GM18520 (cell line): ENCODE measurements at regions not wholly inside any gene's neighbourhood (a gene's known extent, or its start where the extent isn't known, plus 50 kb on each side); places are given as distances from the start of the nearest gene placed in this dataset.
"Not testable (repeated sequence)": the region's sequence is repeated elsewhere in the genome, so short reads cannot be mapped to it uniquely, and the experiment has no call there.

Source experiments
- ATAC-seq: cut with Tn5 transposase; IDR thresholded peaks from one replicate; pipeline ENCODE4 v1.9.1; 2021; ENCODE audit not compliant: unreplicated experiment

DNA sequence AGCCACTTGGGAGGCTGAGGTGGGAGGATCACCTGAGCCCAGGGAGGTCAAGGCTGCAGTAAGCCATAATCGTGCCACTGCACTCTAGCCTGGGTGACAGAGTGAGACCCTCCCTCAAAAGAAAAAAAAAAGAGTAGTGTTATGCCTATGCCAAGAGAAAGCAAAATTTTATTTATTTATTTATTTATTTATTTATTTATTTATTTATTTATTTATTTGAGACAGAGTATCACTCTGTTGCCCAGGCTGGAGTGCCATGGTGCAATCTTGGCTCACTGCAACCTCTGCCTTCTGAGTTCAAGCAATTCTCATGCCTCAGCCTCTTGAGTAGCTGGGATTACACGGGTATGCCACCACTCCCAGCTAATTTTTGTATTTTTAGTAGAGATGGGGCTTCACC lies 72.6 kb upstream of the RAPGEF2 start:
- ATAC-seq: not testable (repeated sequence)

DNA sequence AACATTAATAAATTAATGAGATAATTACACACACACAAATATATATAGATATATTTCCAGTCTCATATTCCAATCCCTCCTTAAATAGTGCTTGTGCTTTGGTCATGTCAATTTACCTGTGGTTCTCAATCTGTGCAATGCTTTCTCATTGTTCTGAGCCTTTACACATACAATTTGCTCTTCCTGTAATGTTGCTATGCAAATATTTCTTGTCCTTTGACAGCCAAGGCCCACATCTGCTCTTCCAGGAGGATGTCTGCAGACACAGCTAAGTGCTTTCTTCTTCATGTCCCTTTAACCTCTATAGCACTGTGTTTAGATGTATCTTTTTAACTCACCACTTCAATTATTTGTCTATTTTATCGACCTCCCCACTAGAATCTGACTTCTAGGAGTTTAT lies 67.3 kb upstream of the RAPGEF2 start:
- peak; percentile 52 for ATAC-seq

DNA sequence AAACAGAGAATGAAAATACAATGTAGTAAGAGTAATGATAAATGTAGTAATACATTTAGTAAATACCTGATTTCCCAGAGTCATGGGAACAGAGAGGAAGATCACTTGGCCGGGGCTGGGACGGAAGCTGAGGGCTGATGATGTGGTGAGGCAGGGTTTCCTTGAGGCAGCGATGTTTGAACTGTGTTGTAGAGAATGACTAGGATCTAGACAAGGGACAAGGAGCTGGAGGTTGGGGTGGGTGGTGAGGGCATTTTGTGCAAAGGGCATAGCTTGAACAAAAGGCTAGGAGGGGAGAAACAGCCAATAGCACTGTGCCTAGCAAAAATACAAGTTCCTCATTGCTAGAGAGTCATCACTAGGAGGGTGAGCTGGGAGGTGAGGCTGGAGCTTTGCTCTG lies 64.3 kb upstream of the RAPGEF2 start:
- no peak for ATAC-seq

DNA sequence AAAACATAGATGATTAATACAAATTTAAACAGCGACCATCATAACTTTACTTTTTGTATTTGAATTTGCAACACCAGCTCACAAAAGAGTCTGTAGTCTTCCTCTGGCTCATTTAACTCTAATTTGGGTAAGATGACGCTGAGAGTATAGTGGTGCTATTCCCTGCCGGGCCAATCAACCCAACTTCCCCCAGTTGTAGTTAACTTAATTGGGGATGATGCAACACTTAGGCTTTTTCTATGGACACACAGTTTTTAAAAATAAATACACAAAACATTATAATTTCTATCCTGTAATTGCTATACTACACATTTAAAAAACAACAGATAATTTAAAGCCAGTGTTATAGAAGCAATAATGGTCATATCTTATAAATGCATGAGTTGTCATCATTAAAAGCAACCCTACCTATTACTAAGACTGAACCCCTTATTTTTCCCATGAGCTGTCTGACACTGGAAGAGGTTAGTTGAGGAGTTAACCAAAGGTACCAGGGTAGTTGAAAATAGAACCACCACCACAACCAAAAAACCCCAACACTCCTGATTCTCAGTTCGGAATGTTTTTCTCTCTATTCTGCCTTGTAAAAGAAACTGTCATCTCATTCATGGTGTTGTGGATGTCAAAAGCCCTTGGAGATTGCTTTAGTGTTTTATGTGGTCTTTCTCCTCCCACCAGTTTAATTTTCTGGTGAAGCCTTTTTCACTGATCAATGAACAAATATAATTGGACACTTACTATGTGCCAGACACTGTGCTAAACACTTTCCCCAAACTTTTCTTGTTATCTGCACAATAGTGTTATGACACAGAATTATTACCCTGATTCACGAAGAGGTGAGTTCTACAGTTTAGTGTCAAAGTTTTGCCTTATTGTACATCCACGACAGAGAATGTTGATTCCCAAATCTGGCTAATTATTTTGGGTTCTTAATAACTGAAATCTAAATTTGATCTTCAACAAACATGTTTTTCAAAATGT lies 61.5 kb upstream of the RAPGEF2 start:
- no peak for ATAC-seq

DNA sequence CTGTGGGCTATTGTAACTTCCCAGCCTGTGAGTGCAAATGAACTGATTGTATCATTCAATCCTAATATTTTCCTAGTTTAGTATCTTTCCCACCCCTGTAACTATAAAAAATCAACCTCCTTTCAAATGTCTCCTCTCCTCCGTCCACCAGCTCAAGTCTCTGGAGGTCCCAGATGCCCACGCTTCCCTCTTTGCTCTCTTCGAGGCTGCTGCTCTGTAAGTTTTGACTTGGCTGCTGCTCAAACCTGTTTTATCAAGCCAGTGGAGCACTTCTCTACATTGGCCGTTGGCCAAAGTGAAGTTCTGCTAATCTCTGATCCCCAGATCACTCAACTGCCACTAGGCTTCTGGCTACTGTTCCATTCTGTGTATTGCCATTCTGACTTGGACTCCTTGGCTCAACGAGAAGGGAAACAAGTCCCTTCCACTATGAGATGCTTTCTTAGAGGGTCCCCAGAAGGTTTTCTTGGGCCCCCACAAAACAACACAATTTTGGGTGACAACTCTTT lies 60.7 kb upstream of the RAPGEF2 start:
- no peak for ATAC-seq

DNA sequence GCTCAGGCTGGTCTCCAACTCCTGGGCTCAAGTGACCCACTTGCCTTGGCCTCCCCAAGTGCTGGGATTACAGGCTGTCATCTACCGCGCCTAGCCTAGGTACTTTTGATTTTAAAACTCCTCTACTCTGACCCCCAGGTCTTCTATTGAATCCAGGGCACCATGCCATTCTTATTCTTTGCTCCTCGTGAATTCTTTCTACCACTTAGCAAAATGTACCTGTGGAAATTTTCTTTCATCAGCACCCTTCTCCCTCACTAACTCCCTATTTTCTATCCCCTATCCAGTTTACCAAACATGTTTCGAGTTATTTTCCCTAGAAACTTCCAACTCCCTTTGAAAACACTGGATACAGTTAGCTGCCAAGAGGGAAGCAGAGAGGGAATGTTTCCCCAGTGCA lies 60.0 kb upstream of the RAPGEF2 start:
- no peak for ATAC-seq

DNA sequence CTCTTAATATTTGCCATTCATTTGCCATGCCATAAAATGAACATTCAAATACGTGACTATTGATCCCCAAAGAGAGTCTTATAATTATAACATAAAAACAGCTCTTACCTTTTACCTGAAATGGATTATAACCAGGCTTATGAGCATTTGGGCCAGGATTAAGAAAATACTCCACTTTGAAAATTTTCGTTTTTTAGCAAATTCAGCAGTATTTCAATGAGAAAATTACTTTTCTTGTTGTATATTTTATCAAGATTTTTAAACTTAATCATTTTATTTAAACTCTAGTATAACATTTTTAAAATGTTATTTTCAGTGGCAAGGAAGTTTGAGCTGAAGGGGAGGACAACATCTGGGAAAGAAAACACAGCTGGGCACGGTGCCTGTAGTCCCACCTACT lies 59.0 kb upstream of the RAPGEF2 start:
- ATAC-seq: no peak

DNA sequence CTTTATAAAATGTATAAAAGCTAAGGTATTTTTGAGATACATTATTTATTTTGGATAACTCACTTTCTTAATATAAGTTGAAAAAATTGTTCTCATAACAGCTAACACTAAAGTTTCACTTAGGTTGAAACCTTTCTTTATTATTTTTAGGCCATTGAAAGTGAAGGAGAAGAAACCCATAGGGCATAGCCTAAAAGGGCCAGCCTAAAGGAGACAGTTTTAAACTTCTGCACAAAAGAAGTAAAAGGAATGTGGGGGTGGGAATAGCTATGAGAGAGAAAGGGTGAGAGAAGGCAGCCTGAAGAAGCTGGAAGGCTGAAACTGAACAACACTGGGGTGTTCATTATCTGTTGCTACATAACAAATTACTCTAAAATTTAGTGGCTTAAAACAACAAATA lies 57.6 kb upstream of the RAPGEF2 start:
- ATAC-seq: no peak

DNA sequence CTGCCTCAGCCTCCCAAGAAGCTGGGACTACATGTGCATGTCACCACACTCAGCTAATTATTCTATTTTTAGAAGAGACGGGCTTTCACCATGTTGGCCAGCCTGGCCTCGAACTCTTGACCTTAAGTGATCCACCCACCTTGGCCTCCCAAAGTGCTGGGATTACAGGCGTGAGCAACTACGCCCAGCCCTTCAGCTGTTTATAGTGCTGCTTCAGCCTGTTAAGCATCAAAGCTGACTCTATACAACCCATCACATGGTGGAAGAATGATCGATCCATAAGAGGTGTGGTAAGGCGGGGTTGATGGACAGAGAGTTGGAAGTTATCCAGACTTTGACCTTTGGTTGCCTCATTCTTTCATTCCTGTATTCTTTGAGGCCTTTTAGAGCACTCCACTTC lies 56.2 kb upstream of the RAPGEF2 start:
- ATAC-seq: no peak

DNA sequence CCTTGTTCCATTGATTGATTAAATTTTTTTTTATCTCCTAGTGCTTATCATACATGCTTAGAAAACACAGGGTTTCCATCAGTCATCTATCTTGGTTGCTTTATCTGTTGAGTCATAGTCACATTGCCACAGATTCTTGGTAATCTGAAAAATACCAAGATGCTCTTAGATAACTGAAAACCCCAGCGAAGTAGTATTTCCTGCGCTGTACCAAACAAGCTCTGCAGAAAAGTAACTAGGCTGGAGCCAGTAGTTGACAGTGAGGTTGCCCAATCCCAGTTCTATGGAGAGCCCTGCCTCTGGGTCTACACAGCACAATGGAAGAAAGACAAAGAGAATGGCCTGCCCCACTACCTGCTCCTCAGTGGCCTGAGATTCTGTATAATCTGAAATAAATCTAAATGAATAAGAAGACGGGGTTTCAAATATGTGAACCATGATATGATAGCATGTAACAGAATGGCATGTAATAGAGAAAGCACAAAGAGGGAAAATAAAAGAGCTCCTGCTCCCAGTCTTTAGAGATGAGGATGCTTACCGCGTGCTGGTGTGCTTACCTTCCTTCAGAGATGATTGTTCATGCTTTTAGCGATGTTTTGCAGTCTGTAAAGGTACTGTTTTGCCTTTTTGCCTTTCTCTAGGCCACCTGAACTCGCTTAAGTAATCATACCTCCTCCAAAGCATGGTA lies 55.3 kb upstream of the RAPGEF2 start:
- ATAC-seq: no peak

DNA sequence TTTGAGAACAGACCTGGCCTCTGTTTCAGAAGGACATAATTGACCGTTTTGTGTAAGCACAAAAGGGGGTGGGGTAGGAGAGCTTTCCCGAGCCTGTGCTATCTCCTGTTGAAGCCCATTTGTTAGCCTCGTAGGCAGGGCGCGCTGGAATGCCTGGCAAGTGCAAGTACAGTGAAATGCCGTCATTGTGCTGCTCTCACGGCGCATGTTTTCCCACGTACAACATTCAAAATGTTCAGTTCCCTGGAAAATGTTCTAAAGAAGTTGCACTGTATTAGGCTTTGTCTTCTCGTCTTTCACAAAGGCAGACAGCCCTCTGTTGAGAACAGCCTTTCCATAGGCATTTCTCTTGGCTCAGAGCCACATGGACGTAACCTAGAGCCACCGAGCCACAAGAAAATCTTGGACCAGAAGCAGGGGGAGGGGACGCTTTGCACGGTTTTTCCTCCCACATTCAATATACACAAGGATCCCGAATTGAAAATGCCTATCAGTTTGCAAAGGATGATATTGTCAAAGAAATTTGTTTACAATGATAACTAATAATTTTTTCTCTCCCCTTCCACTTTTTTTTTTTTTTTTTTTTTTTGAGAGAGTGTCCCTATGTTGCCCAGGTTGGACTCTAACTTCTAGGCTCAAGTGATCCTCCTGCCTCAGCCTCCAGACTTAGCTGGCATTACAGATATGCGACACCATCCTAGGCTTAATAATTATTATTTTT lies 54.6 kb upstream of the RAPGEF2 start:
- ATAC-seq: no peak

DNA sequence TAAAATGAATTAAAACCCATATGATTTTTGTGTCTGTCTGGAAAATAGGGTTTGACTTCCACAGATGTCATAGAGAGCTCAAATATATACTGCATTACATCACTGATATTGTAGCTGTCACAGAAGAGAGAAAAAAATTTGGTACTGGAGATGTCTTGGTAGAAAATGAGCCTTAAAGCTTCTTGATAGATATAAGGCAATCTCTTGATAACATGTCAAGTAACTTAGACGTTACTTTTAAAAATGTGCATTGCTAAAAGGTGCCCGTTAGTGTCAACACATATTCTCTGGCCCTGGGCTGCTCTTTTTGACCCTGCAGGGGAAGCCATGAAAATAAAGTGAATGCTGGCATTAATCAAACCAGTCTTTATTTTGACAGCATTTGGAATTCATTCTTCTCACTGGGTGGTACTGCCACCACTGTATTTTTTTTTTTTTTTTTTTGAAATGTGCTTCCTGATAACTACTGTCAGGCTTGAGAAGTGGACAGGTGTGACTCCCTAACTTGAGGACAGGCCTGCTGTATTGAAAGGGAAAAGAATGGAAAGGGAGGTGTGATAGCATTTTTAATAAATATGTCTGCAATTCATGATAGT lies 53.0 kb upstream of the RAPGEF2 start:
- no peak for ATAC-seq

DNA sequence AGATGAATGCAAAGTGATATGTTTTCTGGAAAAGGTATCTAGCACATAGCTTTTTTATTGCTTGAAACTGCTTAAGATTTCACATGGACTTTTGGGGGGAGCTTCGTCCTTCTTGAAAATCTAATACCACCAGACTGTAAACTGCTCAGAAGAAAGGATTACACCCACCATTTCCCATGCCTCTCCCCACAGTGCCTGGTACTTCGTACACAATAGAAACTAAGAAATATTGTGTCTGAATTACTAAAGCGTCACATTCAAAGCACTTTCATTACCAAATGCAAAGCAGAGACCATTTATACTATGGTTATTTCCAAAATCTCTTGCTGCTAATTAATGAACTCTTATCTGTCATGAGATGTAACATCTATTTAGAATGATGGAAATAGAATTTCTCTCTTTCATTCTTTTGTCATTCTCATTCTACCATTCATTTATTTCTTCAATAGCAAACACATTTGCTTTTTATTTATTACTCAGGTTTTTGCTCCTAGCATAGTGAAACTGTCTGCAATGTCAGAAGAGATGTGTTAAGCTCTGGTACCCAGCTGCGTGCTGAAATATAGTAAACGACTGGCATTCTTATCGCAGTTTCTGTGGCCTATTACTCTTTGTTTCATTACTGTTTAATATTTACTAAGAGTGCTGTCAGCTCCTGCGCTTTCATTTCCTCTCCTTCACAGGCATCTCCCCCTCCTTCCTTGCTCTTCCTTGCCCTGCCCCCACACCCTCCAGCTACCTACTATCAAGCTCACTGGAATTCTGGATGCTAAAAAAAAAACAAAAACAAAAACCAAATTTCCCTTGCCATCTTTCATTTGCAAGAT lies 51.4 kb upstream of the RAPGEF2 start:
- peak; percentile 88 for ATAC-seq

DNA sequence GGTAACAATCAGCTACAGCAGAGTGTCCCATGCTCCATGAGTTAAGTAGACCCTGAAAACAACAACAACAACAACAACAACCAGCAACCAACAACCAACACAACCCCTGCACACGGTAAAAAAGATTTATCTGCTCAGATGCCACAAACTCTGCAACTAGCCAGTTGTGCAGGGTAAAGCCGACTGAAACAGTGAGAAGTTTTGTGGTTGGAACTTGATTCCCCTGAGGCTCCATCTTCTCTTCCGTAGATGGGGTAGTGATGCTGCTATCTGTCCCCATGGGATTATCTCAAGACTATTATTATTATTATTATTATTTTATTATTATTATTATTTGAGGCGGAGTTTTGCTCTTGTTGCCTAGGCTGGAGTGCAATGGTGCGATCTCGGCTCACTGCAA lies 50.6 kb upstream of the RAPGEF2 start:
- ATAC-seq: peak; percentile 41
